Loucy (cell line): ENCODE measurements at regions not wholly inside any gene's neighbourhood (a gene's known extent, or its start where the extent isn't known, plus 50 kb on each side); places are given as distances from the start of the nearest gene placed in this dataset.

ENCODE experiments used
- H2AFZ ChIP-seq: fragments of 200-600 bp; sonication (generic); 2 replicates; pipeline ENCODE4 v1.6.0; 2016; ENCODE audit warnings: antibody characterized with exemption, mild to moderate bottlenecking, low read length, moderate library complexity
- H3F3A ChIP-seq: fragments of 200-600 bp; 2 replicates; pipeline ENCODE4 v1.6.0; 2016; ENCODE audit warnings: antibody characterized with exemption, low read depth, mild to moderate bottlenecking
- H3K27me3 ChIP-seq: fragments of 200-600 bp; sonication (generic); 2 replicates; pipeline ENCODE4 v1.6.1; 2014; ENCODE audit warnings: low read length, mild to moderate bottlenecking; ENCODE audit not compliant: insufficient read depth, poor library complexity, severe bottlenecking
- H3K36me3 ChIP-seq: fragments of 200-600 bp; sonication (generic); 2 replicates; pipeline ENCODE4 v1.6.1; 2016; ENCODE audit warnings: low read length; ENCODE audit not compliant: insufficient read depth
- H3K4me1 ChIP-seq: fragments of 200-600 bp; sonication (generic); 2 replicates; pipeline ENCODE4 v1.5.1; 2014; ENCODE audit warnings: low read length, mild to moderate bottlenecking; ENCODE audit not compliant: insufficient read depth, poor library complexity, severe bottlenecking
- H3K4me2 ChIP-seq: fragments of 200-600 bp; sonication (generic); 2 replicates; pipeline ENCODE4 v1.6.0; 2014; ENCODE audit warnings: antibody characterized with exemption, low read length, low read depth, mild to moderate bottlenecking; ENCODE audit not compliant: poor library complexity, severe bottlenecking
- H3K4me3 ChIP-seq: fragments of 200-600 bp; sonication (generic); 2 replicates; pipeline ENCODE4 v1.5.1; 2014; ENCODE audit warnings: low read length, mild to moderate bottlenecking, mixed read lengths; ENCODE audit not compliant: poor library complexity, severe bottlenecking
- H3K79me2 ChIP-seq: fragments of 200-600 bp; sonication (generic); 2 replicates; pipeline ENCODE4 v1.6.1; 2014; ENCODE audit warnings: low read length; ENCODE audit not compliant: insufficient read depth
- H3K9ac ChIP-seq: fragments of 200-600 bp; sonication (generic); 2 replicates; pipeline ENCODE4 v1.6.0; 2014; ENCODE audit warnings: mild to moderate bottlenecking, low read depth, low read length, moderate library complexity; ENCODE audit not compliant: poor library complexity, severe bottlenecking
- H3K9me2 ChIP-seq: fragments of 200-600 bp; sonication (generic); replicated peaks from 2 replicates; pipeline ENCODE4 v1.6.1; 2016; ENCODE audit warnings: low read depth, low read length, mixed read lengths
- H3K9me3 ChIP-seq: fragments of 200-600 bp; sonication (generic); 2 replicates; pipeline ENCODE4 v1.6.1; 2014; ENCODE audit warnings: mild to moderate bottlenecking, antibody characterized with exemption, low read length, low read depth; ENCODE audit not compliant: insufficient read depth
- H4K20me1 ChIP-seq: fragments of 200-600 bp; sonication (generic); 2 replicates; pipeline ENCODE4 v1.6.0; 2014; ENCODE audit warnings: antibody characterized with exemption, low read length, mild to moderate bottlenecking; ENCODE audit not compliant: insufficient read depth, poor library complexity, severe bottlenecking
- CTCF ChIP-seq: fragments of 200-600 bp; sonication (generic); conservative IDR thresholded peaks from 2 replicates; pipeline ENCODE4 v1.5.1; 2014; ENCODE audit warnings: mild to moderate bottlenecking, antibody characterized with exemption, low read length
- EZH2phosphoT487 ChIP-seq: fragments of 200-600 bp; IDR thresholded peaks from 2 replicates; pipeline ENCODE4 v1.6.1; 2018; ENCODE audit warnings: antibody characterized with exemption, mild to moderate bottlenecking, moderate library complexity, borderline replicate concordance

DNA sequence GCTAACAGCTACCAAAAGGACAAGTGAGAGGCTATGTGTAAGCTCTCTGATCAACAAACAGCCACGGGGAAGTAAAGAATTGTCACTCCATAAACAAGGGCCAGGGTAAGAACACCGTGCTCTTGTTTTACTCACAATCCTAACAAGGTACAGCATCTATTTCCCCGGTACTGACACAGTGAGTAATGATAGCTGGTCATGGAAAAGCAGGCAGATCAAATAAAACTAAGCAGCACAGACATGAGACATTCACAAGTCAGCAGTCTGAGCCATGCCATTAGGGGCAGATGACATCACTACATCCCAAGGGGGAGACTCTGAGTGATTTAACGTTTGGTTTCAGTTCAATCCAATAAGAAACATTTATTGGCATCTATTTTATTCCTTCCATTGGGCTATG, 54.4 kb downstream of the ARL6IP4 start:
- TF ChIP-seq EZH2phosphoT487 (no peak), CTCF (no peak)
- H3K9me3 ChIP-seq: no peaks in the 10 kb centered on the region
- H3K27me3 ChIP-seq: no peaks in the 10 kb centered on the region
- no peaks in the 10 kb centered on the region for H3K79me2 ChIP-seq
- H3K4me2 ChIP-seq: no peak overlapping the region
- no peaks in the 10 kb centered on the region for H3K4me1 ChIP-seq
- no peaks in the 10 kb centered on the region for H3K9me2 ChIP-seq
- H2AFZ ChIP-seq: no peak overlapping the region
- no peaks in the 10 kb centered on the region for H3K36me3 ChIP-seq
- H4K20me1 ChIP-seq: no peaks in the 10 kb centered on the region
- no peak overlapping the region for H3K9ac ChIP-seq
- no peak overlapping the region for H3K4me3 ChIP-seq
- H3F3A ChIP-seq: no peaks in the 10 kb centered on the region

DNA sequence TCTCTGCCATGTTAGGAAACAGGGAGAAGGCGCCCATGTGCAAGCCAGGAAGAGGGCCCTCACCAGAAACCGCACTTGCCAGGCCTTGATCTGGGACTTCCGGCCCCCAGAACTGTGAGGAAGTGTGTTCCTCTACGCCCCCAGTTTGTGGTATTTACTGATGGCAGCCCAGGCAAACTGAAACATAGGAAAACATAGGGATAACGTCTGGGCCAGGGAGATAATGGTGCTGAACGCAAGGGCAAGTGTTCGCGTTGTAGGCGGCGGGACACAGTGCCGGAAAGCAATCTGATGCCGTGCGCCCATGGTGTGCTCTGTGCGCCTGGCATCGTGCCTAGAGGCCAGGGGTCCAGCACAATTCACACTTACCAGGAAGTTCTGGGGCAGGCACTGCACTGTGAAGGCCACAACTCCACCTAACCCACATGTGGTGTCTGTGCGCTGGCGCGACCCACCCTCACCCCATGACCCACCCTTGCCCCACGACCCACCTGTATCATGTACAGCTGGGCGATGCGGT, 53.6 kb downstream of the ARL6IP4 start:
- no peak overlapping the region for H3K4me3 ChIP-seq
- no peaks in the 10 kb centered on the region for H3K9me3 ChIP-seq
- H4K20me1 ChIP-seq: no peaks in the 10 kb centered on the region
- H3K4me2 ChIP-seq: no peak overlapping the region
- H3K9ac ChIP-seq: no peak overlapping the region
- TF ChIP-seq CTCF (no peak), EZH2phosphoT487 (no peak)
- H3K4me1 ChIP-seq: no peaks in the 10 kb centered on the region
- H3K9me2 ChIP-seq: no peaks in the 10 kb centered on the region
- H3K36me3 ChIP-seq: no peaks in the 10 kb centered on the region
- no peaks in the 10 kb centered on the region for H3K27me3 ChIP-seq
- no peak overlapping the region for H2AFZ ChIP-seq
- no peaks in the 10 kb centered on the region for H3K79me2 ChIP-seq
- no peaks in the 10 kb centered on the region for H3F3A ChIP-seq

DNA sequence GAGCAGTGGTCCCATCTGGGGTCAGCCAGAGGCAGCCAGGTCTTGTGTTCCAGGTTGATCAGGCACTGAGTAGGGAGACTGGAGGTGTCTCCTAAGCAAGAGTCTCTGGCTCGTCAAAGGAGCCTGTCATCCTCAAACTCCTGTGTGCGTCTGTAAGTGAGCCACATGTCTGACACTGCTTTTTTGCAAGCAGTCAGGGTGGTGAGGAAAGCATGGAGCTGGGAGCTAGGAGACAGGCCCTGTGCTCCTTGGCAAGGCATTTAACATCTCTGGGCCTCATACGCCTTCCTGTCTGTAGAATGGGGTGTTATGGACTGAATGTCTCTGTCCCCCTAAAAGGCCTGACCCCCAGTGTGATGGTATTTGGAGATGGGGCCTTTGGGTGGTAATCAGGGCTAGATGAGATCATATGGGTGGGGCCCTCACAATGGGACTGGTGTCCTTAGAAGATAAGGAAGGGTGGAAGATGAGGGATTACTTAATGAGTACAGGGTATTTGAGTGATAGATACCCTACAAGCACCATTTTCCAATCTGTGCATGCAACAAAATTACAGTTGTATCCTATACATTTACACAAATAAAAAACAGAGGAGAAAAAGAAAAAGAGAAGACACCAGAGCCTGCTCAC, 53.0 kb downstream of the ARL6IP4 start:
- no peaks in the 10 kb centered on the region for H3K36me3 ChIP-seq
- no peaks in the 10 kb centered on the region for H3K27me3 ChIP-seq
- no peaks in the 10 kb centered on the region for H3K79me2 ChIP-seq
- no peak overlapping the region for H3K4me3 ChIP-seq
- no peak overlapping the region for H3K9ac ChIP-seq
- peaks cover 2% of the 10 kb centered on the region for H3K4me1 ChIP-seq
- no peaks in the 10 kb centered on the region for H3F3A ChIP-seq
- TF ChIP-seq EZH2phosphoT487: no peak
- no peak for TF ChIP-seq CTCF
- H4K20me1 ChIP-seq: no peaks in the 10 kb centered on the region
- H3K9me3 ChIP-seq: no peaks in the 10 kb centered on the region
- no peak overlapping the region for H3K4me2 ChIP-seq
- no peaks in the 10 kb centered on the region for H3K9me2 ChIP-seq
- H2AFZ ChIP-seq: no peak overlapping the region
